Ishikawa (cell line): ENCODE measurements at regions not wholly inside any gene's neighbourhood (a gene's known extent, or its start where the extent isn't known, plus 50 kb on each side); places are given as distances from the start of the nearest gene placed in this dataset.

Experiments used
- CEBPB ChIP-seq: IDR thresholded peaks from 2 replicates; pipeline ENCODE4 v1.6.1; 2012
- CREB1 ChIP-seq: IDR thresholded peaks from 2 replicates; pipeline ENCODE4 v1.6.1; 2012; ENCODE audit warnings: low read depth
- EGR1 ChIP-seq: IDR thresholded peaks from 2 replicates; pipeline ENCODE4 v1.6.1; 2012
- EP300 ChIP-seq: IDR thresholded peaks from 2 replicates; pipeline ENCODE4 v1.6.1; 2012; ENCODE audit warnings: borderline replicate concordance
- FOXM1 ChIP-seq: IDR thresholded peaks from 2 replicates; pipeline ENCODE4 v1.6.1; 2012; ENCODE audit warnings: low read depth, borderline replicate concordance
- MAX ChIP-seq: IDR thresholded peaks from 2 replicates; pipeline ENCODE4 v1.6.1; 2012
- NFIC ChIP-seq: IDR thresholded peaks from 2 replicates; pipeline ENCODE4 v1.6.1; 2012
- RAD21 ChIP-seq: IDR thresholded peaks from 2 replicates; pipeline ENCODE4 v1.6.1; 2012; ENCODE audit warnings: low read depth
- REST ChIP-seq: IDR thresholded peaks from 2 replicates; pipeline ENCODE4 v1.6.1; 2012; ENCODE audit warnings: low read depth, mild to moderate bottlenecking
- TAF1 ChIP-seq: IDR thresholded peaks from 2 replicates; pipeline ENCODE4 v1.6.1; 2012; ENCODE audit warnings: low read depth, mild to moderate bottlenecking
- TCF12 ChIP-seq: IDR thresholded peaks from 2 replicates; pipeline ENCODE4 v1.6.1; 2012; ENCODE audit warnings: low read depth
- TEAD4 ChIP-seq: IDR thresholded peaks from 2 replicates; pipeline ENCODE4 v1.6.1; 2012
- USF1 ChIP-seq: IDR thresholded peaks from 2 replicates; pipeline ENCODE4 v1.6.1; 2012
- YY1 ChIP-seq: IDR thresholded peaks from 2 replicates; pipeline ENCODE4 v1.6.1; 2012; ENCODE audit warnings: low read depth
- ZBTB7A ChIP-seq: IDR thresholded peaks from 2 replicates; pipeline ENCODE4 v1.6.1; 2012; ENCODE audit warnings: low read depth

GRCh38 chr1:88111816-88112215 lies 572.3 kb upstream of the PKN2 start:
- TF ChIP-seq CEBPB (no peak), MAX (no peak), TCF12 (no peak), EP300 (no peak), USF1 (no peak), REST (no peak), TAF1 (no peak), FOXM1 (no peak), CREB1 (no peak), YY1 (no peak), NFIC (no peak), TEAD4 (no peak), ZBTB7A (no peak)

GRCh38 chr1:88117597-88117996 lies 566.5 kb upstream of the PKN2 start:
- TF ChIP-seq USF1 (no peak), ZBTB7A (no peak), TEAD4 (no peak)

GRCh38 chr1:88118176-88118845 lies 565.8 kb upstream of the PKN2 start:
- TF ChIP-seq FOXM1 (no peak), MAX (no peak), TCF12 (no peak), EP300 (no peak), TAF1 (no peak), ZBTB7A (no peak), RAD21 (no peak), YY1 (no peak), USF1 (no peak)

- no peak for TF ChIP-seq FOXM1
- no peak for TF ChIP-seq RAD21
- TF ChIP-seq TAF1: no peak
- TF ChIP-seq EGR1: no peak
- no peak for TF ChIP-seq CEBPB
- no peak for TF ChIP-seq NFIC
- no peak for TF ChIP-seq TCF12
These were observed 559.5 kb upstream of the PKN2 start for GRCh38 chr1:88124614-88125013.

GRCh38 chr1:88126467-88126866 lies 557.6 kb upstream of the PKN2 start:
- TF ChIP-seq MAX (no peak), TCF12 (no peak), RAD21 (no peak), TAF1 (no peak), TEAD4 (no peak), REST (no peak), CEBPB (no peak), FOXM1 (no peak), YY1 (no peak)

GRCh38 chr1:88133991-88134390 lies 550.1 kb upstream of the PKN2 start:
- TF ChIP-seq TAF1 (no peak), CEBPB (no peak), YY1 (no peak), EP300 (no peak), NFIC (no peak), TCF12 (no peak), MAX (no peak), EGR1 (no peak), REST (no peak), TEAD4 (no peak)
